Islet of Langerhans (tissue), 1 donor: ENCODE measurements at regions not wholly inside any gene's neighbourhood (a gene's known extent, or its start where the extent isn't known, plus 50 kb on each side); places are given as distances from the start of the nearest gene placed in this dataset.
A peak's percentile ranks its signal among the peaks of the same experiment; 100 is the strongest.

Experiments
- FAIRE-seq: peaks from one replicate; lab custom pipeline; 2011; peaks lifted over from hg19 to GRCh38; lab: Jason Lieb, UNC

DNA sequence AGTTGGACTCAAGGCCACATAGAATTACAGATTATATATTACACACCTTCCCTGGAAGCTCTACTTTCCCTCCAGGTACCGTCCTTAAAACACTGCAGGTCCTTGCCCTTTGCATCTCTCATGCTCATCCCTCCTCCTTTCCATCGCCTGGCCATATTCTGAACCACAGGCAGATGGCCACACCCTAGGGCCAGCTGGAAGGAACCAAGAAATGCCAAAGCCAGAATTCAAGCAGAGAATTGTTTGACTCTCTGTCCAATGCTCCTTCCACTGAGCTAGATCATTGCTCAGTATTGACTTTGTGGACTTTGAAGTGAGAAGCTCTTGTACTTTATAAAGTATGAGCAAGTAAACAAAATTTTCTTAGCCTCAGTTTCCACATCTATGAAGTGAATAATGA is 170.3 kb upstream of the SLC24A5 start:
- no peak for FAIRE-seq

DNA sequence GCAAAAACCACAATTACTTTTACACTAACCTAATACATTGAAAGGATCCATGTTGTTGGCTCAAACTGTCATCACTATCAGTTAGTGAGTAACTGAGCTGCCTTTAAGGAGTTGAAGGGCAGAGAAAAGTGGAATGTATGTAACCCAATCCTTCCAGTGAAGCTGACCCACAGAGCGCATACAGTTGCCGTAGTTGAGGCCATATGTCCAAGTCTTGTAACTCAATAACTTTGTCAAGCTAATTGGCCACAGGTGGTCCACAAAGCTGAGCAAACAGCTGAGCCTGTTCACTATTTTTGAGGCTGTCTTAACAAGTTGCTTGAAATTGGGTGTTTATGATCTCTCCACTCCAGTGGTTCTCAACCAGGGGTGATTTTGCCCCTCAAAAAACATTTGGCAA is 169.0 kb upstream of the SLC24A5 start:
- FAIRE-seq, result no peak

DNA sequence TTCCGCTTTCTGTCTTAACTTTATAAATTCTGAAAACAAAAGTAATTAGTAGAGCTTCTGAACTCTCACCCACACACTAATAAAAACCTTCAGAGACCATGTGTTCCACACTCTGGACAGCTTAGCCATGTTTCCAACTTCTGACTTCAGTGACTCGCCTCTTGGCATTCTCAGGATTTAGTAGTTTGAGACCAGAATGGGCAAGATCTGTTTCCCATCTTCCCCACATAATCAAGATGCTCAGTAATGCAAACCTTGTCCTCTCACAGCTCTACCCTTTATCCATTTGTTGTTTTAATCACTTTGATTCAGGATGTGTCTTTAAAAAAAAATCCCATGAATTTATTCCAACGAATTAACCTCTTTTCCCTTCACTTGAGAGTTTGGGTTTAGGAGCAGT is 166.6 kb upstream of the SLC24A5 start:
- no peak for FAIRE-seq

DNA sequence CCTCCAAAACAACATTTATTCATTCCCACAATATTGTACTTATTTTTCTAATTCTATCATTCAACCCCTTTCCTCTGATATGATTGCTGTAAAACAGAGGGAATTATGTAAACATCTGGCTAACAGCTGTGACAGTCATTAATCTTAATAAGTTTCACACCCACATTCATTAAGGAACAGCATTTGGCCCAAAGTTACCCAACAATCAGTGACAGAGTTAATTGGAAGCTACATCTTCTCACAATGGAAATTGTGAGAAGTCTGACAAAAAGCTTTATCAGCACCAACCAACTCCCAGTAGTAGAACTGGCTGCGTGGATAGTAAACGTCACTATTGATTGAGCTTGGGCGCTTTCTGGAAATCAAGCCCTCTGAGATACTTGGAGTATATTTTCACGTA is 165.8 kb upstream of the SLC24A5 start:
- FAIRE-seq, result no peak

DNA sequence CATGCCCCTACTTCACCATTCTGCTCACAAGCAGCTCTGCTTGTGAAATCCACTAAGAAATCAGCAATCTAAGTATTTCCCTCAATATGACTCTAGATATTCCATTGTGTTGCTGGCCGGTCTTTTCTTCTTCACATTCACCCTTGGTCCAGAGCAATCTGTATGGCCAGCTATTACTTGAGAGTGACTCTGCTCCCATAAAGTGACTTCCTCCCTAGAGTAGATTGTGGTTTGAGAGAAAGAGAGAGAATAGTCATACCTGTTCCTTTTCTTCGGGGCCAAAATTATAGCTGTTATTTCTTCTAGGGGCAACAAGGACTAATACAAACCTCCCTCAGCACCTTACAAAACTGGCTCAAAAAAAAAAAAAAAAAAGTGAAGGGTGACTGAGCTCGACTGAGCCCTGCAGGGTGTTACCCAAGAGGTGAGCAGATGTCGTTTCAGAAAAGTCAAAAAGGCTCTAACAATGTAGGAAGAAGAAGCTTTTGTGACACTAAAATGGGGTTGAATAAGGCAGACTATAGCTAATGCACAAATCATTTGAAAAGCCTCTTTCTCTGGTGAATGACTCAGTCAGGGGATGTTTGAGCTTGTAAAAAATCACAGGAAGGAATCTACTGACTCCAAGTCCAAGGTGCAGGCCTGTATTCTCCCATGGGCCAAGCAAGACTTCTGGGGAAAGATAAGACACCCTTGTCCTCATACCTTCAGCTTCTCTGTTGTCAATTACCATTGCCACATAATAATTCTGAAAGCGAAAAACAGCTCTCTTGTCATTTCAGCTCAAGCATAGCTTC is 161.0 kb upstream of the SLC24A5 start:
- no peak for FAIRE-seq

DNA sequence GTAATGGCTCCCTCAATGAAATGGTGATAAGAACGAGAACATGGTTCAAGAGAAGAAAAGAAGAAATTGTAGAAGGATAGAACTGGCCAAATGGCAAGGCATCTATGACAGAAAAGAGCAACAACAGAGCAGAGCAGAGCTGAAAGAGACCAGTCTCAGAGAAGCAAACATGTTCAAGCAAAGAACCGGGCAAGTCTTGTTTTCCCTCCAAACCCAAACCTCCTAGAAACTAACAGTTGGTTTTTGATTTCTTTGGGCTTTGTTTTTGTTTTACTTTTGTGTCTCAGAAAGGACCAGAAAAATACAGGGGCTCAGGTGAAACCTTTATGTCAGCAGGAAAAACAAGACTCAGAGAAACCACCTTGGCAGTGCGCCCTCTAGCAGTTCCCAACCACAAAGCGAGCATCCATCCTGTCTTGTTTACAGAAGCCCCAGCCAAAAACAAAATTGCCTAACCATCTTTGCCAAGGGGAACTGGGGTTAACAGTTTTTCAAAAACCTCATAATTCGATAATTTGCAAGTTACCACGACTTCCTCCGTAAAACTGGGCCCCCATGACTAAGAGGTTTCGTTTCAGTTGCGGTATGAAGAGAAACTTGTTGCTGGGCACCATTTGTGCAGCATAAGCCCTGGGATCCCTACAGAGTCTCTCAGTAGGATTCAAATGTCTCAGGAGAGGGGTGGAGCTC is 159.2 kb upstream of the SLC24A5 start:
- FAIRE-seq, result no peak

DNA sequence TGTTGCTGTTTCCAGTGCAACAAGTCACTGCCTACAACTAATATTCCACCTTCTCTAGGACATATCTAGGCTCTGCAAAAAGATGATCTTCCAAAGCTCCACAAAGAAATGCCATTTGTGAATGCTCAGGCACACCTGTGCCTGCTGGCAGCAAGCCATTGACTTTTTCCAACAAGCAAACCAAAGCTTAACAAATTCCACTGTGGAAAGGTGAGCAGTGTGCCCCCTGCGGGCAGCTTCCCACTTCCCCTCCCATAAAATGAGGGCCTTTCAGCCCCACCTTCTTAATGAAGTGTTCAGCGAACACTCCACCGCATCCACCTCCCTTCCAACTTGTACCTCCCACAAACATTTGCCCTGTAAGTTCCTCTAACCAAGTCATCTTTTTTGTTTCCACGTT is 157.5 kb upstream of the SLC24A5 start:
- no peak for FAIRE-seq

DNA sequence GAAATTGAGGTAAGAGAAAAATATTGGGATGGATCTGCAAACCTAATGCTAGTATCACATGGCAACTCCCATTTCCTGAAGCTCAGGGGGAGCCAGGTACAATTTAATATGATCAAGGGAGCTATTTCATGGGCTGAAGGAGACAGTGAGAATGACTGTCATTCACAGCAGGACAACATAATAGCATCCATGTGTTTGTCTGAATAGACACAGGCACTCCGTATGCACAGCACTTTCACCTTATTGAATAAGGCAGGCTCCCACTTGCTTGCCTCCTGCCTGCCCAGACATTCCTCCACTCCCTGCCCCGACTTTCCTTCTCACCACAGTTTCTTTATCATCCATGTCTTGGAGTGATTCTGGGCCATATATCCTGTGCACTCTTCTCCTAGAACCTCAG is 156.6 kb upstream of the SLC24A5 start:
- FAIRE-seq, result no peak

DNA sequence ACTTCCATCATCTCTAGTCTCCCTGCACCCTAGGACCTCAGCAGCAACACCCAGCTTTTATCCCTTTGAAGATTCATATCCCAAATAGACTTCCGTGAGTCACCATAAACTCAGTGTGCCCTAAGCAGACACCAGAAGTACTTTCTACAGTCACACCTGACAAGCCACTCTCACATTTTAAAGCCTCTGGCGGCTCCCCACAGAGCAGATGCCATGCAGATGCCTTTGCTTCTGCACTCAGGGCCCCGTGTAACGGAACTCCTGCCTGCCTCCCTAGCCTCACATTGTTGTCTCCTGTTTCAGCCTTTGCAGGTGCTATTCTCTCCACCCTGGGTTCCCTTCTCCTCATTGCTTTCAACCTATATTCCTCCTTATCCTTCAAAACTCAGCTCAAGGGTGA is 155.5 kb upstream of the SLC24A5 start:
- FAIRE-seq, result no peak

DNA sequence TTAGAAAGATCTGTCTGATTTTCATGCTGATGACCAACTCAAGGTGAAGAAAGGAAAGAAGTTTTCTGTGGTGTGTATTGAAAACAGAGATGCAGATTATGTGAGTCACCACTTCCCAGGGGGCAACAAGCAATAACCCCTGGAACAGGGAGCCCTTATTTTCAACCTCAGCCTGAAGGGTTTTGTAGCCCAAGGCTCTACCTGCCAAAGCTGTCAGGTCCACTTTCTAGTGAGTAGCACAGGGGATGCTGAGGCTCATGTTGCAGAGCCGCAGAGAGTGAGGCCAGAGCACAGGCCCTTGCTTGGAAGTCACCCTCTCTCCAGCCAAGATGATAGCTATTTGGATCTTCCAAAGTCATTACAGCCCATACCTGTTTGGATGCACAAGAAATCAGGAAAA is 152.2 kb upstream of the SLC24A5 start:
- no peak for FAIRE-seq

DNA sequence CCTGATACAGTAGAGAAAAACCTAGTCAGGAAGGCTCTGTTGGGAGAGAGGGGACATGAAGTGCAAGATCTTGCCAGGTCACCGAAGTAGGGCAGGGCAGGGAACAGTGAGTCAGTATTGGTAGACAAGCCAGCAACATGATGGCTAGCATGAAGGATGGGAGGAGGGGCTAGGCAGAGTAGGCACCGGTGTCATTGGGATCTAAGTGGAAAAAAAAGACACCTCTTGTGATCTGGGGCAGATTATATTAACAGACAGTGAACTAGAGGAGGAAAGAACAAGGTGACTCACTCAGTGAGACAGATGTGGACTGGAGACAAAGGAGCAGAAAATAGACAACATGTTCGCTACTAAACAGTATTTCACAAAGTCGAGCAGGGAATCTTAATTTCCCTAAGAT is 149.2 kb upstream of the SLC24A5 start:
- no peak for FAIRE-seq

DNA sequence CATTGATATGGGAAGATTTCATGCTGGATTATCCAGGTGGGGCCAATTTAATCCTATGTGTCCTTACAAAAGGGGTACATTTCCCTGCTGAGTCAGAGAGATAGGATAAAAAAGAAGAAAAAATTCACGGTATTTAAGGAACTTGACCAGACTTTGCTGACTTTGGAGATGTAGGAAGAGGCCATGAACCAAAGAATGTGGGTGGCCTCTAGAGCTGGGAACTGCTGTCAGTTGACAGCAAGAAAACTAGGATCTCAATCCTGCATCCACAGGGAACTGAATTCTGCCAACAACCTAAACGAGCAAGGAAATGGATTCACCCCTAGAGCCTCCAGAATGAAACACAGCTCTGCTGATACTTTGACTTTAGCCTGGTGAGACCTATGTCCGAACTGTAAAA is 148.1 kb upstream of the SLC24A5 start:
- no peak for FAIRE-seq

DNA sequence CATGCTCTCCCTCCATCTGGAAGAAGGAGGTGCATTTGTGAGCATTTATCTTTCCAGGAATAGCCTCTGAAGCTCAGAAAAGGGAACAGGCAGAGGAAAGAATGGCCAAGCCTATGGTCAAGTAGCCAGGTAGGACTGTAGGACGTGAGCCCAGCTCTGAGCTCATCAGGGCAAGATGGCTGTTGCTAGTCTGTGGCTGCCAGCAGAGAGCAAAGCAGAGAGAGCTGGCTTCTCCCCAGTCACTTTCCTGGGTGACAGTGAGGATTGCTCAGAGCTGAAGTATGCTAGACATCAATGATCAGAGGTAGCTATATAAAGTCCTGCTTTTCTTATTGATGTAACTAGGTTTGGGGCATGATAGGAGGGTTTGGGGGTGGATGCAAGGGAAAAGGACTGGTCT is 146.1 kb upstream of the SLC24A5 start:
- no peak for FAIRE-seq

DNA sequence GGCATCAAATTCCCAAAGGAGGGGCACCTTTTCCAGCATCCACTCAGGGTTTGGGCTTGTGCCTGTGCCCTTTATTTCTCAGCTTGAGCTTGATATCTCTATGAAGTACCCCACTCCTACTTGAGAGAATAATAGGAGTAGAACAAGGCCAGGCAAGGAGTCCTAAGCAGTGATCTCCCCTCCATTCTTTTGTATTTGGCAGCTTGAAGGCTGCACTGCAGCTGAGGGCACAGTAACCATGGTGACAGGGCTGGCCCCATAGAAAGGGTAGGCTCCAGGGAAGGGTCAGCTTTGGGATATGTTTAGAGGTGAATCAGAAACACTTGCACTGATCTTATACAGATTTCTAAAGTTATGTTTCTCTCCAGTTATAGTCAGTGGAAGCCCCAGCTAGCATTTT is 145.4 kb upstream of the SLC24A5 start:
- no peak for FAIRE-seq

DNA sequence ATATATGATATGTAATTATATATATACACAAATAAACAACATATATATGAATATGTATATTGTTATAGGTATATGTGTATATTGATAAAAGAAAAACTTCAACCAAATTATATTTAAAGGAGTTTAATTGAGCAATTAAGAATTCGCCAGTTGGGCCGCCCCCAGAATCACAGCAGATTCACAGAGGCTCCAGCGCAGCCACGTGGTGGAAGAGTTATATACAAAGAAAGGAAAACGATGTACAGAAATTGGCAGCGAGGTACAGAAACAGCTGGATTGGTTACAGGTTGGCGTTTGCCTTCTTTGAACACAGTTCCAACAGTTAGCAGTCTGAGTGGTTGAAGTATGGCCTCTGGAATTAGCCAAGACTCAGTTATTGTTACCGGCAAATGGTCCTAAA is 137.3 kb upstream of the SLC24A5 start:
- FAIRE-seq, result no peak

DNA sequence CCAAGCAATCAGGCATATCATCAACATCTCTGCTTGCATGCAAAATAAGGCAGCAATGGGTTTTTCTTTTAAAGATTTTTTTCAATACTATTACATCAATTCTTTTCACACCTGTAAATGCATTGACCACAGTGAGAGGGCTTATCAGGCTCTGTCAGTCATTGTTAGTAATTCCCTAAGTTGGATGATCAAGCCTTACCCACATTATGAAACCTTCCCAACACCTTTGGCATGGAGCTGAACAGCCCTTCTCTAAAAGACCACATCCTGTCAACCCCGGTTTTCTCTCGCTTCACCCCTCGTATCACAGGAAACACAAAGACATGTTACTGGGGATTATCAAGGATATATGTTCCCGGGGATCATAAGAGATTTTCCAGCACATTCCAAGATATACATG is 135.2 kb upstream of the SLC24A5 start:
- no peak for FAIRE-seq

DNA sequence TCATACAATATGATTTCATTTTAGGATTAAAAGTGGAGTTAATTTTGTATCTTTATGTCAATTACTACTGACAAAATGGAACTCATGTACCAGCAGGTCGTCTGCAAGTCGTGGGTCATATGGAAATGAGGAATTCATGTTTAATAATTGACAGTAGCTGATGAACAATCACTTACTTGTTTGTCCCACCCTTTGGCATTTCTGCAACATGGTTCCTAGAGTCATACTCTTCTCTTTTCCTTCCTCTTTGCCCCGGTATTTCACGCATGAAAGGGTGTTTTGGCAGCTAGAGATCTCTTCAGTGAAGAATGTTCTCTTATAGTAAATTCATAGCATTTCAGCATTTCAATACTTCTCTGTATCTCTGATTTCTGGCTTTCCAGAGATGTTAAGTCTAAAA is 133.3 kb upstream of the SLC24A5 start:
- no peak for FAIRE-seq

DNA sequence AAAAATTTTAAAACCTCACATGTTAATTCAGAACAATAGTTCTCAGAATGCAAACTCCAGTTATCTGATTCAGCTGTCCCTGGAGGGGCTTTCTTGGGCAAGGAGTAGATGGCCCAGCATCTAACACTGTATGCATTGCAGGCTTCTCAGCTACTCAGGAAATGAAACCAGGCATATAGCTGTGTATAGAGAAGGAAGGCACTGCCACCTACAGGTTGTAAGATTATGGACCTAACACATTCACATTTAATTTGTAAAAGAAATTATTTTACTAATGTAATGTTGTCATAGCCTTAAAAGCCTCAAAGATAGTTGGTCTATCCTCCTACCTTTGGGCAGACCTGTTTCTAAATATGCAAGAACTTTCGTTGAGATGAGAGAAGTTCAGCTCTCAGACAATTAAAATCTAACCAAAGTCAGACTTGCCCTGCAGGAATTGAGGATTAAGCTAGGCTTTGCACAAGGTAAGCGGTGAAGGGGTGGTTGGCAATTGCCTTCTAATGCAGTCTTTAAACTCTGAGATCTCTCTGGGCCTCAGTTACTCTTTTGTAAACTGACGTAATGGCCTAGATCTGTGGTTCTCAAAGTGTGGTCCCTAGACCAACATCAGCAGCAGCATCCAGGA is 132.8 kb upstream of the SLC24A5 start:
- FAIRE-seq, result peak; percentile 95

DNA sequence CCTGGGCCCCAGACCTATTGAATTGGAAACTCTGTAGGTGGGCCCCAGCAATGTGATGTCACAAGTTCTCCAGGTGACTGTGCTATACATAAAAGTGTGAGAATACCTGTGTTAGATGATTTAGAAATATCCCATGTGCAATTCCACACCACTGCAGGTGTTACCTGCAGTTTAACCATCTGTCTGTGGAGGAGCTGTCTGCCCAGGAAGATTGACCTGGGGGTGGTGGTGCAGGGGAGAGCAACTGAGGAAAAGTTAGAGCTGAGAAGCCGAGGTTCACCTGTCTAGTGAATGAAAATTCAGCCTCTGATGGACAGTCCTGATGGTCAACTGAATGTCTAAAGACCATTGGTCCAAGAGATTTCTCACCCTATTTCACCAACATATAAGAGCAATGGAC is 132.2 kb upstream of the SLC24A5 start:
- no peak for FAIRE-seq

DNA sequence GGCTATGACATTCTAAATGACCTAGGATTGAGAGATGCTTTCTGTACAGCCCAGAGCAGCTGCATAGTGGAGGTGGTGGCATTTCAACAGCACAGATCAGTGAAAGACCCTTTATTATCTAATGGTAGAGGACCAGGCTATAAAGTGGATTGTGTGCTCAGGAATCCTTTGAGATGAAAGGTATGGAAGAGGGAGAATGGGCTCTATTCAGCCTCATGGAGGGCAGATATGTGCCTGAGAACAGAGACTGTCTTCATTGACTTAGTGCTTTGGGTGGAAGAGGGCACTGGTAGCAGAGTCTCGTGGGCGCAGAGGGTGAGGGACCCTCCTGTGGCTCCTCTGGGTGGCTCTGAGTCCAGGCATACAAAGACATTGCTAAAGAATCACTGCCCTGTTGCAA is 130.0 kb upstream of the SLC24A5 start:
- no peak for FAIRE-seq

DNA sequence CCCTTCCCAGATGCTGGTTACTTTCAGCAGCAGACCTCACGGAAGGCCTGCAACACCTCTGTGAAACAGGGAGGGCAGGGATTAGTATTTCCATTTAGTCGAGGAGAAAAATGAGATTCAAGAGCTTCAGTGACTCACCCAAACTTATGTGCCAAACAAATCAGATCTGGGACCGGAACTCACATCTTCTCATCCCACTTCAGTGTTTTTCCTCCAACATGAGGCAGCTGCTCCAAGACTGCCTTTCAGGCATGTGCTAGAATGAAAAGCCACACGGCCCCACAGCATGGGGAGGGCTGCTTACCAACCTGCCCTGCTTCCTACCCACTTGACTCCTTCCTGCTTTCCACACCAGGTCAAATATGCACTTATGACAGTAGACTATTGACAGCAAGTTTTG is 129.4 kb upstream of the SLC24A5 start:
- no peak for FAIRE-seq

DNA sequence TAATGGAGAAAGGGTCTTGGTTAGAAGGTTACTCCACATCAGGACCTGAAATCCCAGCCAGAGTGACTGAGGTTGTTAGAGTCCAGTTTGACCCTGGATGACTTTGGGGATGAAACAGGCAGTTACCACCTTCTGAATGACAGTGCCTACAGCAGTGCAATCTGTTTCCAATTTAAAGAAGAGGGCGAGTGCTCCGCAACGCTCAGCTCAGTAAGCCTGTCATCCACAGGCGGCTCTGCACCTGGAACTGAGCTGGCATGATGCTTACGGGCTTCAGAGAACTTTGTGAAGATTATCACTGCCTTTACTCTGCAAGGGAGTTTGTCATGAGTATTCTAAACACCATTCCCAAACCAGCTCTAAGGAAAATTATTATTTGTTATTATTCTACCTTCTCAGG is 127.7 kb upstream of the SLC24A5 start:
- no peak for FAIRE-seq

DNA sequence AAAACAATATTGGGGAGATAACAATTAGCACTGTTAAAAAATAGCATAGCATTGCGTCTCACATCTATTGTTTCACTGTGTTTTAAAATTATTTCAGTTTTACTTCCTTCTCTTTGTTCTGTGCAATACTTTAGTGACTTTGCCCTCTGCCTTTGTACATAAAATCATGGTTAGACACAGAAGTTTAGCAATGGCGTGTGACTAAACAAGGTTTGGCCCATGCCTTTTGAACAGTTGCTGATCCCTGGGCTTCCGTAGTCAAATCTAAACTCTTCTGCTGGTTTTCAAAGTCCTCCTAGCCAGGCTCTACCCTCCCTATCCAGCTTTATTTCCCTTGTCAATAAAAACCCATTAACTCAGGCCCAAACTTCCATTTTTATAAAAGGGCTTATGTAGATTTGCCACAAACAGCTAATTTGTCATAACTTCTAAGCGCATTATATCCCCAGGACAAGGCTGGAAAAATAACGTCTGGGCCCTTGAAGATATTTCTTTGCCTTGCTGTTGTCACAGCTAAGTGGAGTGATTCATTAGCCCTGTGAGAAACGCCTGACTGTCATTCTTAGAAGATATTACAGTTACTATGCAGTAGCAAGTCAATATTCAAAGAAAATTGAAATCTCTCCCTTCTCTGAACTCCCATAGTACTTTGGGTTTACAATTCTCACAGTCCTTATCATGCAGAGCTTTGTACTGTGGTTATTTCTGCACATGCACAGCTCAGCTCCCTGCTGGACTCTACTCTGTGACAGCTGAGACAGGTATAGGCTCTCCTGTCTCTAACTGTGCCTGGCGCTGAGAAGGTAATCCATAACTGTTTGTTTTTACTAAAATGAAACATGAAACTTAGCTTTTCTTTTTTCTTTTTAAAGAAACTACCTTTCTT is 123.4 kb upstream of the SLC24A5 start:
- FAIRE-seq, result no peak
